GM23248 (cell line): ENCODE measurements at regions not wholly inside any gene's neighbourhood (a gene's known extent, or its start where the extent isn't known, plus 50 kb on each side); places are given as distances from the start of the nearest gene placed in this dataset.

Source experiments
- DNase-seq: peaks from one replicate; pipeline ENCODE4 v3.0.0-alpha.2; 2015
- H2AFZ ChIP-seq: fragments of 200-600 bp; sonication (generic); 2 replicates; pipeline ENCODE4 v1.6.1; 2016; ENCODE audit warnings: antibody characterized with exemption
- H3F3A ChIP-seq: fragments of 200-600 bp; sonication (generic); 2 replicates; pipeline ENCODE4 v1.6.1; 2016; ENCODE audit warnings: mild to moderate bottlenecking, antibody characterized with exemption, mixed run types; ENCODE audit not compliant: insufficient read depth
- H3K27ac ChIP-seq: fragments of 200-600 bp; sonication (generic); 2 replicates; pipeline ENCODE4 v1.5.1; 2016; ENCODE audit warnings: mild to moderate bottlenecking
- H3K27me3 ChIP-seq: fragments of 200-600 bp; sonication (generic); replicated peaks from 2 replicates; pipeline ENCODE4 v1.6.1; 2016; ENCODE audit warnings: mild to moderate bottlenecking; ENCODE audit not compliant: insufficient read depth
- H3K36me3 ChIP-seq: fragments of 200-600 bp; sonication (generic); 2 replicates; pipeline ENCODE4 v1.6.1; 2016; ENCODE audit warnings: low read depth, mild to moderate bottlenecking
- H3K4me1 ChIP-seq: fragments of 200-600 bp; sonication (generic); 2 replicates; pipeline ENCODE4 v1.6.1; 2016; ENCODE audit warnings: mild to moderate bottlenecking; ENCODE audit not compliant: insufficient read depth
- H3K4me2 ChIP-seq: fragments of 200-600 bp; sonication (generic); one replicate; pipeline ENCODE4 v1.6.1; 2016; ENCODE audit warnings: mild to moderate bottlenecking; ENCODE audit not compliant: unreplicated experiment
- H3K4me3 ChIP-seq: fragments of 200-600 bp; sonication (generic); 2 replicates; pipeline ENCODE4 v1.5.1; 2016; ENCODE audit warnings: mild to moderate bottlenecking
- H3K79me2 ChIP-seq: fragments of 200-600 bp; sonication (generic); 2 replicates; pipeline ENCODE4 v1.6.1; 2016; ENCODE audit warnings: mild to moderate bottlenecking; ENCODE audit not compliant: insufficient read depth
- H3K9ac ChIP-seq: fragments of 200-600 bp; sonication (generic); 2 replicates; pipeline ENCODE4 v1.6.1; 2016; ENCODE audit warnings: mild to moderate bottlenecking
- H3K9me2 ChIP-seq: fragments of 200-600 bp; sonication (generic); 2 replicates; pipeline ENCODE4 v1.6.1; 2016; ENCODE audit warnings: mixed run types, mild to moderate bottlenecking, moderate library complexity; ENCODE audit not compliant: insufficient read depth
- H3K9me3 ChIP-seq: fragments of 200-600 bp; sonication (generic); one replicate; pipeline ENCODE4 v1.6.1; 2017; ENCODE audit warnings: low read depth
- H4K20me1 ChIP-seq: fragments of 200-600 bp; sonication (generic); 2 replicates; pipeline ENCODE4 v1.6.0; 2016; ENCODE audit not compliant: insufficient read depth
- EZH2 ChIP-seq: fragments of 200-600 bp; sonication (generic); IDR thresholded peaks from 2 replicates; pipeline ENCODE4 v1.6.1; 2018; ENCODE audit warnings: antibody characterized with exemption, mild to moderate bottlenecking; ENCODE audit not compliant: insufficient read depth, poor library complexity, severe bottlenecking
- EZH2phosphoT487 ChIP-seq: fragments of 200-600 bp; sonication (generic); IDR thresholded peaks from 2 replicates; pipeline ENCODE4 v1.6.1; 2018; ENCODE audit warnings: antibody characterized with exemption, moderate library complexity, mild to moderate bottlenecking, low read depth; ENCODE audit not compliant: insufficient read depth
- WGBS, 2 experiments: methylation state at CpG; one replicate each; pipeline ENCODE4 v1.1.6; 2015 to 2017; ENCODE audit warnings: low lambda C conversion rate in 2 of 2, low coverage in 1 of 2; ENCODE audit errors: missing lambda C conversion rate in 2 of 2; 5-methylcytosine and 5-hydroxymethylcytosine counted together
- in situ Hi-C: fragments of 300-500 bp; cut with MboI; formaldehyde crosslinking; loops from 2 replicates; pipeline ENCODE4 v1.15.0; 2020

GRCh38 chr2:78890935-78891334 is 134.6 kb upstream of the REG3G start:
- H3K9me2 ChIP-seq = no peaks in the 10 kb centered on the region
- TF ChIP-seq EZH2phosphoT487 = no peak
- no peak for DNase-seq
- H3F3A ChIP-seq = no peaks in the 10 kb centered on the region
- H2AFZ ChIP-seq = no peak overlapping the region
- H4K20me1 ChIP-seq = no peaks in the 10 kb centered on the region
- in situ Hi-C loops = no loop called here
- H3K4me2 ChIP-seq = no peak overlapping the region
- no peaks in the 10 kb centered on the region for H3K27me3 ChIP-seq
- H3K27ac ChIP-seq = no peak overlapping the region
- WGBS, 2 experiments = 8 to 11% methylated on average over 2 of the region's 2 CpGs
- no peak overlapping the region for H3K9ac ChIP-seq
- H3K36me3 ChIP-seq = no peaks in the 10 kb centered on the region
- no peaks in the 10 kb centered on the region for H3K79me2 ChIP-seq
- H3K4me3 ChIP-seq = no peak overlapping the region
- no peaks in the 10 kb centered on the region for H3K4me1 ChIP-seq
- no peaks in the 10 kb centered on the region for H3K9me3 ChIP-seq

DNA sequence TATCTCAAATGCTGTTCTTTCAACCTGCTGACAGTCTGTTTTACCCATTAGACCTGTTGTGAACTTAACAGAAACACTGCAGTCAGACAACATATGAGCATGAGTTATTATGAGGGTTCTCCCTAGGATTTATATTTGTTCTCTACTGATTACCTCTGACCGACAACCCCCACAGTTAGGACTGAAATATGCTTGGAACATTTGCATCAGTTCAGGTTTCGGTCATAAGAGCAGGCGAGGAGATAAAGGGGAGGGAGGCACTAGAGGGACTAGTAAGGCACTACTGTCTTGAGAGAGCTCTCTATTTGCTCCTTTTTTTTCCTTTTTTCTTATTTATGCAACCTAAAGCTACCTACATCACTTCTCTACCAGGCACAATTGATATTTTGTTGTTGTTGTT is 133.2 kb upstream of the REG3G start:
- in situ Hi-C loops = no loop called here
- Histone ChIP-seq H3K9me2 (no peaks in the 10 kb centered on the region), H3K4me1 (no peaks in the 10 kb centered on the region), H3K4me2 (no peak overlapping the region), H3K9me3 (no peaks in the 10 kb centered on the region), H4K20me1 (no peaks in the 10 kb centered on the region), H3K27ac (no peak overlapping the region), H3K27me3 (no peaks in the 10 kb centered on the region), H3K36me3 (no peaks in the 10 kb centered on the region), H3K9ac (no peak overlapping the region), H2AFZ (no peak overlapping the region), H3K4me3 (no peak overlapping the region), H3K79me2 (no peaks in the 10 kb centered on the region), H3F3A (no peaks in the 10 kb centered on the region)
- 21% methylated on average over 3 of the region's 3 CpGs for WGBS, 2 experiments
- TF ChIP-seq EZH2 (no peak), EZH2phosphoT487 (no peak)
- DNase-seq = no peak

DNA sequence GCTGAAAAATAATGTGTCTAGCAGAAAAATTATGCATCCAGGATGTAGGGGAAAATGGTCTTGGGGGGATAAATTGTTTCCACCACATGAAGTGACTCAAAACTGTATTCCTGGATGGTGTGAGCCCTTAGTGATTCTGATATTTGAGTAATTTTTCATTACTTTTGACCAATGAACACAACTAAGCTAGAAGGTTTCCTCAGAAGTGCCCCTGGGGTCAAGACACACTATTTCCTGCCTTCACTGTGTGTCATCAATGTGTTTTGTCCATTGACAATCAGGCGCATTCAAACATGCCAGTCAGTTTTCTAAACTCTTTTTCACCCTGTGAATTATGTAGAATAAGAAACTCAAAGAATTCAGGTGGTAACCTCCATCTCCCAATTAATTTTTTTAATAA is 130.5 kb upstream of the REG3G start:
- DNase-seq = no peak
- in situ Hi-C loops = no loop called here
- TF ChIP-seq EZH2phosphoT487 (no peak), EZH2 (no peak)

DNA sequence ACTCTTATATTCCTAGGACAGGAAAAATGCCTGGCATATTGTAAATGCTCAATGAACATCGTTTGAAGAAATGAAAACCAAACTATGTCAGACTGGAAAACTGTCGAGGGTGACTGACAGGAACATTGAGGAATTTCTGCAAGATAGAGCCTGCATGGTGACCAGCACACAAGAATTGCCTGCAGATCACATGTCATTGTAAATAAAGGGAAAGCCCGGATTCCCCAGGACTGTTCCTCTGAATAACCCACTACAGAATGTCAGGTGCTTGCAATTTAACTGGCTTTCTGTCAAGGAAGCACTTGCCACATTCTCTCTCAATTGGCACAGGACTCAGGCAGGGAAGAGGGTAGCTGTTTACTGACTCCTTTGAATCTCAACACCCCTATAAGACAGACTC is 129.0 kb upstream of the REG3G start:
- no peak for DNase-seq
- H3K9me3 ChIP-seq = no peaks in the 10 kb centered on the region
- no peaks in the 10 kb centered on the region for H3K9me2 ChIP-seq
- no peaks in the 10 kb centered on the region for H3K79me2 ChIP-seq
- H3K9ac ChIP-seq = no peak overlapping the region
- no peaks in the 10 kb centered on the region for H3K27me3 ChIP-seq
- TF ChIP-seq EZH2 (no peak), EZH2phosphoT487 (no peak)
- H4K20me1 ChIP-seq = no peaks in the 10 kb centered on the region
- H3K4me1 ChIP-seq = no peaks in the 10 kb centered on the region
- H3F3A ChIP-seq = no peaks in the 10 kb centered on the region
- 9 to 12% methylated on average over 3 of the region's 3 CpGs for WGBS, 2 experiments
- H2AFZ ChIP-seq = no peak overlapping the region
- no peak overlapping the region for H3K4me3 ChIP-seq
- H3K4me2 ChIP-seq = no peak overlapping the region
- H3K36me3 ChIP-seq = no peaks in the 10 kb centered on the region
- in situ Hi-C loops = no loop called here
- H3K27ac ChIP-seq = no peak overlapping the region

More for the DNA sequence above, 130.5 kb upstream of the REG3G start:
- H3K36me3 ChIP-seq = no peaks in the 10 kb centered on the region
- H3K9ac ChIP-seq = no peak overlapping the region
- H3F3A ChIP-seq = no peaks in the 10 kb centered on the region
- no peak overlapping the region for H3K4me3 ChIP-seq
- no peaks in the 10 kb centered on the region for H3K9me3 ChIP-seq
- H3K27me3 ChIP-seq = no peaks in the 10 kb centered on the region
- H3K4me2 ChIP-seq = no peak overlapping the region
- H3K9me2 ChIP-seq = no peaks in the 10 kb centered on the region
- WGBS, 2 experiments = 47 to 61% methylated on average over 1 of the region's 1 CpG
- H3K79me2 ChIP-seq = no peaks in the 10 kb centered on the region
- no peaks in the 10 kb centered on the region for H3K4me1 ChIP-seq
- no peak overlapping the region for H2AFZ ChIP-seq
- H4K20me1 ChIP-seq = no peaks in the 10 kb centered on the region
- no peak overlapping the region for H3K27ac ChIP-seq

GRCh38 chr2:78907089-78907488 is 118.4 kb upstream of the REG3G start:
- WGBS, 2 experiments = 24 to 43% methylated on average over 1 of the region's 1 CpG
- Histone ChIP-seq H3F3A (no peaks in the 10 kb centered on the region), H3K27ac (no peak overlapping the region), H3K27me3 (no peaks in the 10 kb centered on the region), H3K79me2 (no peaks in the 10 kb centered on the region), H3K4me2 (no peak overlapping the region), H3K9me2 (no peaks in the 10 kb centered on the region), H2AFZ (no peak overlapping the region), H3K4me1 (no peaks in the 10 kb centered on the region), H3K36me3 (no peaks in the 10 kb centered on the region), H3K9ac (no peak overlapping the region), H3K9me3 (no peaks in the 10 kb centered on the region), H4K20me1 (no peaks in the 10 kb centered on the region), H3K4me3 (no peak overlapping the region)
- DNase-seq = no peak
- in situ Hi-C loops = no loop called here
- no peak for TF ChIP-seq EZH2phosphoT487
- TF ChIP-seq EZH2 = no peak
